ENCODE measurements at regions not wholly inside any gene's neighbourhood (a gene's known extent, or its start where the extent isn't known, plus 50 kb on each side); places are given as distances from the start of the nearest gene placed in this dataset.

DNA sequence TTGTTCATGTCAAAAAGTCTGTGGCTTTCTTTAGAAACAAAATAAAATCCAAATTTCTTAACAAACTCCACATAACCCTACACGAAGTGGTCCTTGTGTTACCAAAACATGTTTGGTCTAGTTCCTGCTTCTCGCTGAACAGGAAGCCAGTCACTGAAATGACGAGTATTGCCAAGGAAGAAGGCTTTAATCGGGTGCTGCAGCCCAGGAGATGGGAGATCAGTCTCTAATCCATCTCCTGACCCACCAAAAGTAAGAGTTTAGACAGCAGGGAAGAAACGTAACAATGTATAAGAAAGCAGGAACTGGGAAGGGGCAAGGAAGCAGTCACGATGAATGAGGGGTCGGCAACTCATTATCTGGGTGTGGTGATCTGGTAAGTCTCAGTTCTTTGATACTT, 144.6 kb upstream of the MAP9 start:
- Histone ChIP-seq H3K9me3 (no peaks in the 10 kb centered on the region), H3K27me3 (no peaks in the 10 kb centered on the region), H3K36me3 (no peaks in the 10 kb centered on the region), H3K27ac (no peak overlapping the region), H3K4me3 (no peak overlapping the region), H3K4me1 (no peaks in the 10 kb centered on the region)
- DNase-seq (ENCODE audit: low spot score in 2 of 2), result no peak
- 82% methylated on average over 7 of the region's 7 CpGs for WGBS
- no peak for TF ChIP-seq EP300 (IDR thresholded peaks at IDR 0.05)
- TF ChIP-seq POLR2A (IDR thresholded peaks at IDR 0.05), result no peak
- TF ChIP-seq POLR2AphosphoS5 (IDR thresholded peaks at IDR 0.05), result no peak
- TF ChIP-seq, protein P1, sequence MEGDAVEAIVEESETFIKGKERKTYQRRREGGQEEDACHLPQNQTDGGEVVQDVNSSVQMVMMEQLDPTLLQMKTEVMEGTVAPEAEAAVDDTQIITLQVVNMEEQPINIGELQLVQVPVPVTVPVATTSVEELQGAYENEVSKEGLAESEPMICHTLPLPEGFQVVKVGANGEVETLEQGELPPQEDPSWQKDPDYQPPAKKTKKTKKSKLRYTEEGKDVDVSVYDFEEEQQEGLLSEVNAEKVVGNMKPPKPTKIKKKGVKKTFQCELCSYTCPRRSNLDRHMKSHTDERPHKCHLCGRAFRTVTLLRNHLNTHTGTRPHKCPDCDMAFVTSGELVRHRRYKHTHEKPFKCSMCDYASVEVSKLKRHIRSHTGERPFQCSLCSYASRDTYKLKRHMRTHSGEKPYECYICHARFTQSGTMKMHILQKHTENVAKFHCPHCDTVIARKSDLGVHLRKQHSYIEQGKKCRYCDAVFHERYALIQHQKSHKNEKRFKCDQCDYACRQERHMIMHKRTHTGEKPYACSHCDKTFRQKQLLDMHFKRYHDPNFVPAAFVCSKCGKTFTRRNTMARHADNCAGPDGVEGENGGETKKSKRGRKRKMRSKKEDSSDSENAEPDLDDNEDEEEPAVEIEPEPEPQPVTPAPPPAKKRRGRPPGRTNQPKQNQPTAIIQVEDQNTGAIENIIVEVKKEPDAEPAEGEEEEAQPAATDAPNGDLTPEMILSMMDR (IDR thresholded peaks at IDR 0.05), result no peak

DNA sequence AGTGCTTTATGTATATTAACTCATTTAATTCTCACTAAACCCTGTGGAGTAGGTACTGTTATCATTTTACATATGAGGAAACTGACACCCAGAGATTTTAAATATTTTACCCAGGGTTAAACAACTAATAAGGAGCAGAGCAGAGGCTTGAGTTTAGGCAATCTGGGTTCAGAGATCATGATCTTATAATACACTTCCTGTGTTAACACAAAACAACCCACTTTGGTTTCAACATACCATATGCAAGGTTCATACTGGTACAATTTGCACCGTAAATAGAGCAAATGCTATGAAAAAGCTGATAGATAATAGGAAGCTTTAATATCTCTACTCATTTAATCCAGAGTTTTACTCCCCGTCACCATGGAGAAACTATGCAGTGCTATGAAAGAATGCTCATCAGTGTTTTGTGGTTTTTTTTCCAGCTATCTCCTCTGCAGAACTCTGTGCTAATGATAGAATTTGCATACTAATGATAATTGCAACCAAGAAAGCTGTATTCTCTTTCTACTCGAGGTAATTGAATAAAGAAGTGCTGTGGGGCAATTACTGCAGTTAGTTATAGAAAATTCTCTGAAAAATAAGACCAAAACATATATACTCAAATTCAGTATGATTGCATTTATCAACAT, 138.8 kb upstream of the MAP9 start:
- Histone ChIP-seq H3K9me3 (no peaks in the 10 kb centered on the region), H3K27ac (no peak overlapping the region), H3K27me3 (no peaks in the 10 kb centered on the region), H3K4me1 (no peaks in the 10 kb centered on the region), H3K4me3 (no peak overlapping the region), H3K36me3 (no peaks in the 10 kb centered on the region)
- no peak for DNase-seq (ENCODE audit: low spot score in 2 of 2)
- WGBS, result 67% methylated on average over 3 of the region's 3 CpGs
- TF ChIP-seq POLR2AphosphoS5 (IDR thresholded peaks at IDR 0.05) (no peak), EP300 (IDR thresholded peaks at IDR 0.05) (no peak), POLR2A (IDR thresholded peaks at IDR 0.05) (no peak)
- TF ChIP-seq, protein P1 (IDR thresholded peaks at IDR 0.05), result no peak

DNA sequence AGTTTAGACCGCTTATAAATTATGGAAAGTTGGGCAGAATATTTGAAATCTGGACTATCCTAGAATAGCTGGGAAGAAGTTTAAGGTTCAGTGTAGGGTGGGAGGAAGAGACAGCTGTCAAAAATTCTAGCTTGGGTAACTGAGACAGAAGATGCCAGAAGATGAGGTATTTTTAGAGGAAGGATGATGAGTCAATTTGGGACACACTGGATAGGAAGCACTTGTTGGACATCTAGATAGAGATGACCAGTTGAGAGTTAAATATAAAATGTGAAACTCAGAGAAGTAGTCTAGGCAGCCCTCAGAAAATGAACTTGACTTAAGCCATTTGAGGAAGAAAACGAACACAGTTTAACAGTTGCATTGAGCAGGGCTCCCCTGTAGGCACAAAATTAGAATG, 137.9 kb upstream of the MAP9 start:
- H3K27me3 ChIP-seq, result no peaks in the 10 kb centered on the region
- H3K36me3 ChIP-seq, result no peaks in the 10 kb centered on the region
- H3K4me1 ChIP-seq, result no peaks in the 10 kb centered on the region
- no peak overlapping the region for H3K4me3 ChIP-seq
- WGBS, result 83% methylated on average over 2 of the region's 2 CpGs
- no peak for DNase-seq (ENCODE audit: low spot score in 2 of 2)
- no peak overlapping the region for H3K27ac ChIP-seq
- TF ChIP-seq, protein P1 (IDR thresholded peaks at IDR 0.05), result no peak
- TF ChIP-seq EP300 (IDR thresholded peaks at IDR 0.05) (no peak), POLR2A (IDR thresholded peaks at IDR 0.05) (no peak), POLR2AphosphoS5 (IDR thresholded peaks at IDR 0.05) (no peak)
- no peaks in the 10 kb centered on the region for H3K9me3 ChIP-seq

DNA sequence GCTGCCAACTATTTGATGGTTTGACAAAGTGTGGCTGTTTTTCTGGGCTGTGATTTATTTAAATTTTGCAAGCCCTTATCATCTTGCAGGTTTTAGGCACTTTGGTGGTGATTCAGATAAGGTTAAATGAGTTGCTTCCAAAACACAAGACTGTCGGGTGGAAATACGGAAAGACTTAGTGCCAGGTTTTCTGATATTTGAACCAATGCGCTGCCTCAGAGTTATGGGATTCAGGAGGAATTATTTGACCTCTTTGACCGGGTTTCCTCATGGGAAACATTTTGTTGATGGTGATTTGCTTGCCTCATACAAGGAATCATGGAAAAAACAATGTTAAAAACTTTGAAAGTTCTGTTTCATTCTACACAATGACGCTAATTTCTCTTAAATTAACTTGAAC, 136.1 kb upstream of the MAP9 start:
- DNase-seq (ENCODE audit: low spot score in 2 of 2), result no peak

DNA sequence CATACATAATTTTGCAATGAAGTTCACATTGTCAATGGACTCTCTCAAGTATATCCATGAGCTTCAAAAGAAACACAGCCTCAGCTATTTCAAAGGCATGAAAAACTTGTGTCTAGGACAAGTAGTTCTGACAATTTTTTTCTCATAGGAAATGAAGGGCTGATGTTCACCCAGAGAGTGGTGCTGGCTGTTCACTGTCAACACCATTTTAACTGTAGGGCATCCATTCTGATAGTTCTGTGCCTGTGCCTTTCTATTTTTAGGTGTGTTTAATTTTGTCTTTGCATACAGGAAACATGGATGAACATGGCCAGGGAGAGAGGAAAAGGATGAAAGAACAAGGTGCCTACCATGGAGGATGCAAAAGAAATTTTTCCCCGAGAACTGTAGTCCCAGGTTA, 135.3 kb upstream of the MAP9 start:
- no peak for DNase-seq (ENCODE audit: low spot score in 2 of 2)
- H3K4me3 ChIP-seq, result no peak overlapping the region
- WGBS, result 86% methylated on average over 1 of the region's 1 CpG
- no peaks in the 10 kb centered on the region for H3K4me1 ChIP-seq
- TF ChIP-seq POLR2AphosphoS5 (IDR thresholded peaks at IDR 0.05) (no peak), POLR2A (IDR thresholded peaks at IDR 0.05) (no peak), EP300 (IDR thresholded peaks at IDR 0.05) (no peak)
- TF ChIP-seq, protein P1 (IDR thresholded peaks at IDR 0.05), result no peak
- H3K36me3 ChIP-seq, result no peaks in the 10 kb centered on the region
- H3K27ac ChIP-seq, result no peak overlapping the region
- no peaks in the 10 kb centered on the region for H3K9me3 ChIP-seq
- no peaks in the 10 kb centered on the region for H3K27me3 ChIP-seq

More for the DNA sequence above, 136.1 kb upstream of the MAP9 start:
- WGBS, result 73% methylated on average over 5 of the region's 5 CpGs
- TF ChIP-seq, protein P1 (IDR thresholded peaks at IDR 0.05), result no peak
- TF ChIP-seq POLR2A (IDR thresholded peaks at IDR 0.05), result no peak
- no peak for TF ChIP-seq EP300 (IDR thresholded peaks at IDR 0.05)
- no peak for TF ChIP-seq POLR2AphosphoS5 (IDR thresholded peaks at IDR 0.05)
- no peaks in the 10 kb centered on the region for H3K4me1 ChIP-seq
- no peak overlapping the region for H3K27ac ChIP-seq
- H3K4me3 ChIP-seq, result no peak overlapping the region
- no peaks in the 10 kb centered on the region for H3K9me3 ChIP-seq
- no peaks in the 10 kb centered on the region for H3K27me3 ChIP-seq
- no peaks in the 10 kb centered on the region for H3K36me3 ChIP-seq
